SK-N-SH (cell line): ENCODE measurements at regions not wholly inside any gene's neighbourhood (a gene's known extent, or its start where the extent isn't known, plus 50 kb on each side); places are given as distances from the start of the nearest gene placed in this dataset.

ENCODE experiments used
- CTCF ChIA-PET: fragments of 300-600, 350-600 bp; formaldehyde crosslinking; extraction: SDS; loops from one replicate; lab custom pipeline; 2021; lab: Yijun Ruan, JAX
- POLR2A ChIA-PET: fragments of 350-600 bp; sonication (Branson Sonifier 250); formaldehyde crosslinking; extraction: SDS; loops from one replicate; lab custom pipeline; 2020; ENCODE audit warnings: antibody characterized with exemption, inconsistent platforms; lab: Yijun Ruan, JAX
- DNase-seq: peaks from one replicate; pipeline ENCODE4 v3.0.0; 2012
- H2AFZ ChIP-seq: fragments of 200-600 bp; sonication (generic); 2 replicates; pipeline ENCODE4 v1.8.1; 2016; ENCODE audit warnings: antibody characterized with exemption, mild to moderate bottlenecking, low read depth
- H3F3A ChIP-seq: fragments of 200-600 bp; sonication (generic); replicated peaks from 2 replicates; pipeline ENCODE3; 2016; ENCODE audit warnings: antibody characterized with exemption, mild to moderate bottlenecking; ENCODE audit not compliant: insufficient read depth
- H3K27ac ChIP-seq, 2 experiments: fragments of 200-500 bp in 1 of 2; fragments of 200-600 bp in 1 of 2; sonication (Bioruptor generic) in 1 of 2; sonication (generic), shearing (Covaris generic) in 1 of 2; 2 replicates each; pipeline versions ENCODE4 v1.5.1 to v1.6.1; 2014 to 2016; ENCODE audit warnings: low read depth in 2 of 2, inconsistent platforms in 1 of 2, low read length in 1 of 2, mild to moderate bottlenecking in 1 of 2, mixed read lengths in 1 of 2
- H3K27me3 ChIP-seq: fragments of 200-600 bp; sonication (generic), shearing (Covaris generic); 2 replicates; pipeline ENCODE4 v1.6.1; 2016; ENCODE audit warnings: mixed run types; ENCODE audit not compliant: insufficient read depth
- H3K36me3 ChIP-seq, 2 experiments: fragments of 200-500 bp in 1 of 2; fragments of 200-600 bp in 1 of 2; sonication (Bioruptor generic) in 1 of 2; sonication (generic) in 1 of 2; replicated peaks in 1 of 2; 2 replicates each; pipeline versions ENCODE3 to v1.5.1; 2014 to 2016; ENCODE audit warnings: low read length in 1 of 2, mild to moderate bottlenecking in 1 of 2; ENCODE audit not compliant: insufficient read depth in 2 of 2, control insufficient read depth in 1 of 2
- H3K4me1 ChIP-seq, 2 experiments: fragments of 200-500 bp in 1 of 2; fragments of 200-600 bp in 1 of 2; sonication (Bioruptor generic) in 1 of 2; sonication (generic), shearing (Covaris generic) in 1 of 2; 2 replicates each; pipeline versions ENCODE4 v1.5.1 to v1.6.1; 2014 to 2016; ENCODE audit warnings: low read depth in 1 of 2, low read length in 1 of 2, mixed run types in 1 of 2; ENCODE audit not compliant: insufficient read depth in 2 of 2, control insufficient read depth in 1 of 2
- H3K4me2 ChIP-seq: fragments of 200-600 bp; sonication (generic), shearing (Covaris generic); 2 replicates; pipeline ENCODE4 v1.6.1; 2017; ENCODE audit warnings: mixed run types
- H3K4me3 ChIP-seq, 2 experiments: fragments of 200-500 bp in 1 of 2; fragments of 200-600 bp in 1 of 2; sonication (Bioruptor generic) in 1 of 2; sonication (generic), shearing (Covaris generic) in 1 of 2; 2 replicates each; pipeline versions ENCODE4 v1.5.1 to v1.8.1; 2014 to 2016; ENCODE audit warnings: low read depth in 2 of 2, inconsistent platforms in 1 of 2, low read length in 1 of 2, mild to moderate bottlenecking in 1 of 2, mixed read lengths in 1 of 2, moderate library complexity in 1 of 2
- H3K79me2 ChIP-seq: fragments of 200-600 bp; sonication (generic); 2 replicates; pipeline ENCODE4 v1.8.1; 2017; ENCODE audit warnings: mild to moderate bottlenecking; ENCODE audit not compliant: insufficient read depth
- H3K9ac ChIP-seq: fragments of 200-600 bp; sonication (generic); 2 replicates; pipeline ENCODE4 v1.6.1; 2017; ENCODE audit warnings: mixed run types
- H3K9me2 ChIP-seq: fragments of 200-600 bp; sonication (generic); 2 replicates; pipeline ENCODE4 v1.6.1; 2017; ENCODE audit warnings: mixed run types
- H3K9me3 ChIP-seq: fragments of 200-600 bp; sonication (generic); 2 replicates; pipeline ENCODE4 v1.6.1; 2017; ENCODE audit warnings: mixed run types, mild to moderate bottlenecking, moderate library complexity
- H4K20me1 ChIP-seq: fragments of 200-600 bp; sonication (generic); 2 replicates; pipeline ENCODE4 v1.6.1; 2017; ENCODE audit warnings: mild to moderate bottlenecking, mixed run types; ENCODE audit not compliant: insufficient read depth
- CTCF ChIP-seq: fragments of 200-600 bp; sonication (generic); IDR thresholded peaks from 2 replicates; pipeline ENCODE4 v1.6.1; 2017; ENCODE audit warnings: antibody characterized with exemption, mild to moderate bottlenecking, moderate library complexity
- EP300 ChIP-seq, 2 experiments: IDR thresholded peaks; 2 replicates each; pipeline versions ENCODE4 v1.4.0 to v1.6.1; 2012; ENCODE audit warnings: borderline replicate concordance in 1 of 2, low read depth in 1 of 2, low read length in 1 of 2
- FOSL2 ChIP-seq: IDR thresholded peaks from 2 replicates; pipeline ENCODE4 v1.4.0; 2012; ENCODE audit warnings: low read depth, mild to moderate bottlenecking, moderate library complexity, borderline replicate concordance
- JUND ChIP-seq: IDR thresholded peaks from 2 replicates; pipeline ENCODE4 v1.4.0; 2012
- MXI1 ChIP-seq: IDR thresholded peaks from 2 replicates; pipeline ENCODE4 v1.6.1; 2012; ENCODE audit warnings: mild to moderate bottlenecking, low read depth, low read length, improper control_type of control experiment
- NFIC ChIP-seq: IDR thresholded peaks from 2 replicates; pipeline ENCODE4 v1.4.0; 2012; ENCODE audit warnings: borderline replicate concordance
- NRF1 ChIP-seq: IDR thresholded peaks from 2 replicates; pipeline ENCODE4 v1.6.1; 2012; ENCODE audit warnings: low read depth, mild to moderate bottlenecking, low read length
- PBX3 ChIP-seq: IDR thresholded peaks from 2 replicates; pipeline ENCODE4; 2012
- RAD21 ChIP-seq: IDR thresholded peaks from 2 replicates; pipeline ENCODE4 v1.6.1; 2012; ENCODE audit warnings: mild to moderate bottlenecking, low read length
- RCOR1 ChIP-seq: fragments of 150-350 bp; IDR thresholded peaks from 2 replicates; pipeline ENCODE4 v1.6.1; 2017; ENCODE audit warnings: antibody characterized with exemption, low read length
- TAF1 ChIP-seq: IDR thresholded peaks from 2 replicates; pipeline ENCODE4 v1.6.1; 2012; ENCODE audit warnings: low read depth, mild to moderate bottlenecking, low read length, moderate library complexity, borderline replicate concordance
- TCF12 ChIP-seq: IDR thresholded peaks from 2 replicates; pipeline ENCODE4 v1.4.0; 2012
- TEAD4 ChIP-seq: IDR thresholded peaks from 2 replicates; pipeline ENCODE4 v1.4.0; 2012; ENCODE audit warnings: mild to moderate bottlenecking, borderline replicate concordance; ENCODE audit not compliant: insufficient read depth
- USF1 ChIP-seq: IDR thresholded peaks from 2 replicates; pipeline ENCODE4 v1.4.0; 2012; ENCODE audit warnings: low read depth, borderline replicate concordance
- ZBTB33 ChIP-seq: IDR thresholded peaks from 2 replicates; pipeline ENCODE4 v1.4.0; 2012; ENCODE audit warnings: low read depth, borderline replicate concordance
- WGBS: methylation state at CpG from one replicate; pipeline ENCODE4 v1.1.6; 2017; ENCODE audit warnings: low lambda C conversion rate; 5-methylcytosine and 5-hydroxymethylcytosine counted together

GRCh38 chr4:82136161-82136801 is 237.5 kb downstream of the HNRNPD start:
- ChIA-PET POLR2A (no interaction called here), CTCF (interaction anchor here (0.9 kb wide), 1 partner anchor 11 kb away, joined by 3 read pairs; no protein-coding TSS in a partner anchor)
- Histone ChIP-seq H3K4me2 (no peak overlapping the region), H3K36me3 (no peaks in the 10 kb centered on the region), H2AFZ (no peak overlapping the region), H3K4me3 (no peak overlapping the region), H3F3A (no peaks in the 10 kb centered on the region), H3K27ac (no peak overlapping the region), H3K9me2 (no peaks in the 10 kb centered on the region), H3K9me3 (no peaks in the 10 kb centered on the region), H4K20me1 (no peaks in the 10 kb centered on the region), H3K27me3 (no peaks in the 10 kb centered on the region), H3K79me2 (no peaks in the 10 kb centered on the region), H3K4me1 (no peaks in the 10 kb centered on the region), H3K9ac (no peak overlapping the region)
- 0% methylated on average over 2 of the region's 2 CpGs for WGBS
- no peak for TF ChIP-seq FOSL2
- TF ChIP-seq JUND: no peak
- TF ChIP-seq TEAD4: no peak
- no peak for DNase-seq

- POLR2A ChIA-PET: no interaction called here
- Histone ChIP-seq H3K4me3 (no peak overlapping the region), H3K36me3 (no peaks in the 10 kb centered on the region), H3K9me3 (no peaks in the 10 kb centered on the region), H3F3A (no peaks in the 10 kb centered on the region)
- no peak for TF ChIP-seq TCF12
- no peak for TF ChIP-seq TEAD4
- TF ChIP-seq ZBTB33: no peak
- TF ChIP-seq, all 33 proteins: peak for 0
- Histone ChIP-seq H3K4me1 (no peaks in the 10 kb centered on the region), H3K27me3 (no peaks in the 10 kb centered on the region), H3K4me2 (no peak overlapping the region), H3K27ac (no peak overlapping the region), H4K20me1 (no peaks in the 10 kb centered on the region), H3K79me2 (no peaks in the 10 kb centered on the region), H2AFZ (no peak overlapping the region), H3K9me2 (no peaks in the 10 kb centered on the region), H3K9ac (no peak overlapping the region)
- CTCF ChIA-PET: no interaction called here
- no peak for DNase-seq
- WGBS: 14% methylated on average over 4 of the region's 4 CpGs
Observed at GRCh38 chr4:82128355-82128754, 245.4 kb downstream of the HNRNPD start.

GRCh38 chr4:82126512-82127040 is 247.2 kb downstream of the HNRNPD start:
- DNase-seq: no peak
- no peaks in the 10 kb centered on the region for H3K4me1 ChIP-seq
- H3K4me3 ChIP-seq: no peak overlapping the region
- no peaks in the 10 kb centered on the region for H3K27me3 ChIP-seq
- H2AFZ ChIP-seq: no peak overlapping the region
- 0% methylated on average over 5 of the region's 5 CpGs for WGBS
- TF ChIP-seq PBX3 (no peak), CTCF (no peak), JUND (no peak), MXI1 (no peak), RAD21 (no peak), USF1 (no peak), NRF1 (no peak), NFIC (no peak), TAF1 (no peak), EP300 (IDR thresholded peaks at IDR 0.05; ENCODE audit: borderline replicate concordance in 1 of 2, low read depth in 1 of 2, low read length in 1 of 2) (no peak), RCOR1 (no peak)
- TF ChIP-seq, all 33 proteins: peak for 0
- H3K36me3 ChIP-seq: no peaks in the 10 kb centered on the region
- H3K79me2 ChIP-seq: no peaks in the 10 kb centered on the region
- no peaks in the 10 kb centered on the region for H3K9me2 ChIP-seq
- no peak overlapping the region for H3K9ac ChIP-seq
- no peaks in the 10 kb centered on the region for H3F3A ChIP-seq
- CTCF ChIA-PET: no interaction called here
- no peaks in the 10 kb centered on the region for H3K9me3 ChIP-seq
- H3K4me2 ChIP-seq: no peak overlapping the region
- POLR2A ChIA-PET: no interaction called here
- H4K20me1 ChIP-seq: no peaks in the 10 kb centered on the region
- H3K27ac ChIP-seq: no peak overlapping the region
